HCT116 (cell line): ENCODE measurements at regions not wholly inside any gene's neighbourhood (a gene's known extent, or its start where the extent isn't known, plus 50 kb on each side); places are given as distances from the start of the nearest gene placed in this dataset.

Source experiments
- ATAC-seq: fragments of 200-7000 bp; cut with Tn5 transposase; 2 replicates; pipeline ENCODE4 v1.9.1; 2020; ENCODE audit warnings: mild to moderate bottlenecking, moderate library complexity
- BruUV-seq: library from RNA; stranded (reverse); fragments of 400-500 nt; replicated peaks from 2 replicates; lab custom pipeline; 2021; lab: Mats Ljungman, UMichigan
- CTCF ChIA-PET: fragments of 300-600 bp; sonication (Branson Sonifier 250); formaldehyde crosslinking; loops from one replicate; lab custom pipeline; 2021; ENCODE audit warnings: antibody characterized with exemption; lab: Charles Lee
- POLR2A ChIA-PET: fragments of 300-600, 350-600 bp; sonication (Branson Sonifier 250); formaldehyde crosslinking; loops from one replicate; lab custom pipeline; 2021; ENCODE audit warnings: antibody characterized with exemption; lab: Charles Lee
- RAD21 ChIA-PET, 2 experiments: fragments of 300-600 bp; sonication (Branson Sonifier 250); formaldehyde crosslinking; loops; one replicate each; lab custom pipeline; 2023; ENCODE audit warnings: low total read pairs in 2 of 2; ENCODE audit not compliant: uncharacterized antibody in 2 of 2, unreplicated experiment in 2 of 2, low non-redundant PET in 1 of 2; lab: Charles Lee
- DNase-seq: peaks from one replicate; pipeline ENCODE4 v3.0.0-alpha.2; 2010; ENCODE audit warnings: low read depth, low spot score
- H2AFZ ChIP-seq: fragments of 200-600 bp; shearing (Covaris generic), sonication (generic); 2 replicates; pipeline ENCODE4 v1.6.1; 2017; ENCODE audit warnings: low read depth, mixed run types, mixed read lengths, antibody characterized with exemption, low read length; ENCODE audit not compliant: poor library complexity, severe bottlenecking
- H3K27ac ChIP-seq: 2 replicates; pipeline ENCODE4 v1.5.1; 2012; ENCODE audit warnings: low read depth, low read length
- H3K27me3 ChIP-seq: fragments of 200-600 bp; sonication (generic); 2 replicates; pipeline ENCODE4 v1.6.1; 2016; ENCODE audit warnings: mixed run types, low read length, mixed read lengths; ENCODE audit not compliant: insufficient read depth
- H3K36me3 ChIP-seq, 2 experiments: fragments of 200-500 bp in 1 of 2; fragments of 200-600 bp in 1 of 2; sonication (Bioruptor generic) in 1 of 2; sonication (generic) in 1 of 2; 2 replicates each; pipeline versions ENCODE4 v1.5.1 to v1.6.1; 2014 to 2016; ENCODE audit warnings: low read length in 2 of 2, inconsistent platforms in 1 of 2, mixed read lengths in 1 of 2, mixed run types in 1 of 2; ENCODE audit not compliant: insufficient read depth in 2 of 2, control insufficient read depth in 1 of 2
- H3K4me1 ChIP-seq, 2 experiments: fragments of 200-600 bp in 1 of 2; sonication (generic) in 1 of 2; 2 replicates each; pipeline versions ENCODE4 v1.5.1 to v1.6.1; 2012 to 2017; ENCODE audit warnings: low read length in 2 of 2, inconsistent platforms in 1 of 2, mild to moderate bottlenecking in 1 of 2, mixed read lengths in 1 of 2, mixed run types in 1 of 2, moderate library complexity in 1 of 2; ENCODE audit not compliant: insufficient read depth in 2 of 2, control insufficient read depth in 1 of 2
- H3K4me2 ChIP-seq: fragments of 200-600 bp; sonication (generic); 2 replicates; pipeline ENCODE4 v1.6.1; 2017; ENCODE audit warnings: mixed run types, low read length, mixed read lengths
- H3K4me3 ChIP-seq, 2 experiments: fragments of 200-600 bp in 1 of 2; sonication (generic) in 1 of 2; replicated peaks in 1 of 2; 2 replicates each; pipeline ENCODE4 v1.5.1; 2011 to 2016; ENCODE audit warnings: low read length in 2 of 2, control low read depth in 1 of 2, low read depth in 1 of 2, mild to moderate bottlenecking in 1 of 2, mixed read lengths in 1 of 2, mixed run types in 1 of 2
- H3K79me2 ChIP-seq: fragments of 200-600 bp; sonication (generic); 2 replicates; pipeline ENCODE4 v1.6.1; 2017; ENCODE audit warnings: mild to moderate bottlenecking, mixed run types, low read length, moderate library complexity, mixed read lengths; ENCODE audit not compliant: insufficient read depth
- H3K9ac ChIP-seq: fragments of 200-600 bp; sonication (generic); 2 replicates; pipeline ENCODE4 v1.6.1; 2016; ENCODE audit warnings: low read length, mixed read lengths
- H3K9me2 ChIP-seq: fragments of 200-600 bp; sonication (generic), shearing (Covaris generic); 2 replicates; pipeline ENCODE4 v1.6.1; 2017; ENCODE audit warnings: mixed run types, mild to moderate bottlenecking, moderate library complexity; ENCODE audit not compliant: insufficient read depth
- H3K9me3 ChIP-seq, 2 experiments: fragments of 200-500 bp in 1 of 2; fragments of 200-600 bp in 1 of 2; sonication (Bioruptor generic) in 1 of 2; sonication (generic) in 1 of 2; 2 replicates each; pipeline ENCODE4 v1.6.1; 2014 to 2017; ENCODE audit warnings: low read length in 2 of 2, mixed read lengths in 2 of 2, inconsistent platforms in 1 of 2, low read depth in 1 of 2, mild to moderate bottlenecking in 1 of 2, mixed run types in 1 of 2, moderate library complexity in 1 of 2; ENCODE audit not compliant: control insufficient read depth in 1 of 2, insufficient read depth in 1 of 2
- H4K20me1 ChIP-seq: fragments of 200-600 bp; sonication (generic), shearing (Covaris generic); 2 replicates; pipeline ENCODE4 v1.6.1; 2017; ENCODE audit warnings: mixed run types, mild to moderate bottlenecking, moderate library complexity; ENCODE audit not compliant: insufficient read depth
- CEBPB ChIP-seq: IDR thresholded peaks from 2 replicates; pipeline ENCODE4 v1.6.1; 2012; ENCODE audit warnings: low read depth
- EGR1 ChIP-seq: IDR thresholded peaks from 2 replicates; pipeline ENCODE4 v1.6.1; 2012; ENCODE audit warnings: low read depth
- FOSL1 ChIP-seq: IDR thresholded peaks from 2 replicates; pipeline ENCODE4 v1.6.1; 2012; ENCODE audit warnings: low read depth
- JUND ChIP-seq: IDR thresholded peaks from 2 replicates; pipeline ENCODE4 v1.6.1; 2012
- POLR2A ChIP-seq: IDR thresholded peaks from 2 replicates; pipeline ENCODE4 v1.7.0; 2011; ENCODE audit warnings: borderline replicate concordance; ENCODE audit not compliant: insufficient read depth, insufficient read length; ENCODE audit errors: extremely low read depth
- POLR2AphosphoS5 ChIP-seq: IDR thresholded peaks from 2 replicates; pipeline ENCODE4 v1.6.1; 2011; ENCODE audit warnings: mild to moderate bottlenecking, low read depth, low read length, moderate library complexity
- RAD21 ChIP-seq: IDR thresholded peaks from 2 replicates; pipeline ENCODE4 v1.6.1; 2012; ENCODE audit warnings: low read depth, mild to moderate bottlenecking
- REST ChIP-seq: IDR thresholded peaks from 2 replicates; pipeline ENCODE4 v1.6.1; 2012; ENCODE audit warnings: low read depth
- SIN3A ChIP-seq: IDR thresholded peaks from 2 replicates; pipeline ENCODE4 v1.6.1; 2012; ENCODE audit warnings: low read depth
- SRF ChIP-seq: IDR thresholded peaks from 2 replicates; pipeline ENCODE4 v1.6.1; 2012; ENCODE audit warnings: low read depth
- YY1 ChIP-seq: IDR thresholded peaks from 2 replicates; pipeline ENCODE4 v1.6.1; 2011; ENCODE audit warnings: low read length, low read depth, moderate library complexity, mild to moderate bottlenecking; ENCODE audit not compliant: insufficient replicate concordance; ENCODE audit errors: extremely low read depth
- ZBTB33 ChIP-seq: IDR thresholded peaks from 2 replicates; pipeline ENCODE4 v1.6.1; 2011; ENCODE audit warnings: mild to moderate bottlenecking, low read length, moderate library complexity; ENCODE audit not compliant: insufficient replicate concordance; ENCODE audit errors: extremely low read depth
- ZFX ChIP-seq: fragments of 450-650 bp; IDR thresholded peaks from 2 replicates; pipeline ENCODE4 v1.6.1; 2017
- intact Hi-C: fragments of 100-400 bp; cut with micrococcal nuclease; formaldehyde crosslinking; loops from 2 replicates; pipeline ENCODE4 v1.10.0; 2022

GRCh38 chr9:88065619-88066018, 72.7 kb downstream of the SPATA31C2 start (continued):
- TF ChIP-seq CEBPB (no peak), ZBTB33 (no peak), POLR2A (no peak), YY1 (no peak), JUND (no peak)
- TF ChIP-seq, all 23 proteins: peak for 0

- no TSS peak for BruUV-seq
- Histone ChIP-seq H3K27me3 (no peaks in the 10 kb centered on the region), H3K4me2 (no peak overlapping the region), H3K4me1 (no peaks in the 10 kb centered on the region), H3K79me2 (no peaks in the 10 kb centered on the region), H3K9me3 (no peaks in the 10 kb centered on the region), H3K9me2 (no peaks in the 10 kb centered on the region), H3K4me3 (no peak overlapping the region), H3K27ac (no peak overlapping the region), H4K20me1 (no peaks in the 10 kb centered on the region), H3K9ac (no peak overlapping the region), H3K36me3 (no peaks in the 10 kb centered on the region), H2AFZ (no peak overlapping the region)
- RAD21 ChIA-PET: no interaction called here
- no peak for DNase-seq
- POLR2A ChIA-PET: no interaction called here
- TF ChIP-seq JUND (no peak), REST (no peak), POLR2A (no peak), FOSL1 (no peak), SRF (no peak), ZBTB33 (no peak), EGR1 (no peak), POLR2AphosphoS5 (no peak), YY1 (no peak), SIN3A (no peak), RAD21 (no peak), CEBPB (no peak), ZFX (no peak)
- intact Hi-C loops: no loop called here
- ATAC-seq: no peak
- CTCF ChIA-PET: no interaction called here
Measured at GRCh38 chr9:88064554-88064953, 73.7 kb downstream of the SPATA31C2 start.
